Endothelial cell of umbilical vein (primary cell): ENCODE measurements at regions not wholly inside any gene's neighbourhood (a gene's known extent, or its start where the extent isn't known, plus 50 kb on each side); places are given as distances from the start of the nearest gene placed in this dataset.

Source experiments
- EZH2 ChIP-seq: IDR thresholded peaks from 2 replicates; pipeline ENCODE4 v1.6.1; 2012; ENCODE audit warnings: borderline replicate concordance, low read depth, mild to moderate bottlenecking, moderate library complexity, low read length, inconsistent platforms; ENCODE audit not compliant: severe bottlenecking
- GATA2 ChIP-seq: IDR thresholded peaks from 2 replicates; pipeline ENCODE4 v1.7.0; 2011; ENCODE audit warnings: low read depth, mild to moderate bottlenecking, moderate library complexity, mixed read lengths, low read length; ENCODE audit not compliant: insufficient read length, insufficient read depth
- MYC ChIP-seq: IDR thresholded peaks from one replicate; pipeline ENCODE4 v1.6.1; 2011; ENCODE audit warnings: mild to moderate bottlenecking, low read depth, low read length
- POLR2A ChIP-seq: IDR thresholded peaks from 2 replicates; pipeline ENCODE4 v1.6.1; 2012; ENCODE audit warnings: low read depth, mild to moderate bottlenecking, control low read depth, low read length
- POLR2AphosphoS5 ChIP-seq: IDR thresholded peaks from 2 replicates; pipeline ENCODE4 v1.6.1; 2012; ENCODE audit warnings: low read depth, mild to moderate bottlenecking, control low read depth, low read length, moderate library complexity; ENCODE audit not compliant: insufficient read depth
- TF ChIP-seq, protein P1 (sequence below), 2 donors: IDR thresholded peaks; 1 replicate in 1 of 2; 2 replicates in 1 of 2; pipeline ENCODE4 v1.5.1; 2011; ENCODE audit warnings: low read length in 2 of 2, mild to moderate bottlenecking in 2 of 2, moderate library complexity in 2 of 2, control low read depth in 1 of 2, inconsistent platforms in 1 of 2, low read depth in 1 of 2; ENCODE audit not compliant: insufficient read depth in 1 of 2; ENCODE audit errors: extremely low read depth in 1 of 2
- TF ChIP-seq, protein P2 (sequence below): IDR thresholded peaks from 2 replicates; pipeline ENCODE4 v1.6.1; 2011; ENCODE audit not compliant: insufficient read depth, insufficient read length

DNA sequence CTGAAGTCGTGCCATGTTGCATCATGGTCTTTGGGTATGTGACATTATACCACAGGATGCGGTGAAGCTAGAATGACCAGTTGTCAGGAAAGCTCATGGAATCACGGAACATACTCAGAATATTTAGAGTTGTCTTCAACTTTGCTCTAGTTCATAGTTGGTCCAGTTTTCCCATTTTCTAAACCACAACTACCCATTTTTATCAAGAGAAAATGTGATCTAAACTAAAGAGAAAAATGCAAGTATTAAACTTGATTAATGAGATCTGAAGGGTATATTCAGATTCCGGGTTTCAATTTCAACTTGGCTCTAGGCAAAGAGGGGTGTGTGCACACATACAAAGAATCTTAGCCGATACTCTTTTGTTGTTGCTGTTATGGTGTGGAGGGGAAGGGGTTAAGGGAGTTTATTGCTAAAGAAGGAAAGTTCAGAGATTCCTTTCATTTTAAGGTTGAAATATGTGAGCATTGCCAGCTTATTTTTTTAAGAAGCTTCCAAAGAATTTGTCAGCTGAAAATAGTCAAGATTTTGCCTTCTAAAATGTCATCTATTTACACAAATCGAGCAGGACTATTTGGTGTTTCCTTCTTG, 516.6 kb upstream of the ZEB2 start:
- TF ChIP-seq, protein P1, sequence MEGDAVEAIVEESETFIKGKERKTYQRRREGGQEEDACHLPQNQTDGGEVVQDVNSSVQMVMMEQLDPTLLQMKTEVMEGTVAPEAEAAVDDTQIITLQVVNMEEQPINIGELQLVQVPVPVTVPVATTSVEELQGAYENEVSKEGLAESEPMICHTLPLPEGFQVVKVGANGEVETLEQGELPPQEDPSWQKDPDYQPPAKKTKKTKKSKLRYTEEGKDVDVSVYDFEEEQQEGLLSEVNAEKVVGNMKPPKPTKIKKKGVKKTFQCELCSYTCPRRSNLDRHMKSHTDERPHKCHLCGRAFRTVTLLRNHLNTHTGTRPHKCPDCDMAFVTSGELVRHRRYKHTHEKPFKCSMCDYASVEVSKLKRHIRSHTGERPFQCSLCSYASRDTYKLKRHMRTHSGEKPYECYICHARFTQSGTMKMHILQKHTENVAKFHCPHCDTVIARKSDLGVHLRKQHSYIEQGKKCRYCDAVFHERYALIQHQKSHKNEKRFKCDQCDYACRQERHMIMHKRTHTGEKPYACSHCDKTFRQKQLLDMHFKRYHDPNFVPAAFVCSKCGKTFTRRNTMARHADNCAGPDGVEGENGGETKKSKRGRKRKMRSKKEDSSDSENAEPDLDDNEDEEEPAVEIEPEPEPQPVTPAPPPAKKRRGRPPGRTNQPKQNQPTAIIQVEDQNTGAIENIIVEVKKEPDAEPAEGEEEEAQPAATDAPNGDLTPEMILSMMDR (IDR thresholded peaks at IDR 0.05; ENCODE audit: extremely low read depth in 1 of 2, insufficient read depth in 1 of 2, low read depth in 1 of 2, low read length in 2 of 2): no peak
- no peak for TF ChIP-seq POLR2AphosphoS5
- TF ChIP-seq POLR2A: no peak
- no peak for TF ChIP-seq EZH2
- TF ChIP-seq, protein P2, sequence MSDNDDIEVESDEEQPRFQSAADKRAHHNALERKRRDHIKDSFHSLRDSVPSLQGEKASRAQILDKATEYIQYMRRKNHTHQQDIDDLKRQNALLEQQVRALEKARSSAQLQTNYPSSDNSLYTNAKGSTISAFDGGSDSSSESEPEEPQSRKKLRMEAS: no peak
- no peak for TF ChIP-seq MYC
- no peak for TF ChIP-seq GATA2
